ENCODE measurements at regions not wholly inside any gene's neighbourhood (a gene's known extent, or its start where the extent isn't known, plus 50 kb on each side); places are given as distances from the start of the nearest gene placed in this dataset.

DNA sequence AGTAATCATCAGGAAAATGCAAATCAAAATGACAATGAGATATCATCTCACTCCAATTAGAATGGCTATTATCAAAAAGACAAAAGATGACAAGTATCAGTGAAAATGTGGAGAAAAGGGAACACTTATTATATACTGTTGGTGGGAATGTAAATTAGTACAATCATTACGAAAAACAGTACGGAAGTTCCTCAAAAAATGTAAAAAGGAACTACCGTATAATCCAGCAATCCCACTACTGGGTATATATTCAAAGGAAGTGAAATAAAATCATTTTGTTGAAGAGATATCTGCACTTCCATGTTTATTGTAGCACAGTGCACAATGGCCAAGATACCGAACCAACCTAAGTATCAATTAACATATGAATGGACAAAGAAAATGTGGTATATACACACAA lies 52.4 kb upstream of the TEX51 start:
- TF ChIP-seq, protein P1, sequence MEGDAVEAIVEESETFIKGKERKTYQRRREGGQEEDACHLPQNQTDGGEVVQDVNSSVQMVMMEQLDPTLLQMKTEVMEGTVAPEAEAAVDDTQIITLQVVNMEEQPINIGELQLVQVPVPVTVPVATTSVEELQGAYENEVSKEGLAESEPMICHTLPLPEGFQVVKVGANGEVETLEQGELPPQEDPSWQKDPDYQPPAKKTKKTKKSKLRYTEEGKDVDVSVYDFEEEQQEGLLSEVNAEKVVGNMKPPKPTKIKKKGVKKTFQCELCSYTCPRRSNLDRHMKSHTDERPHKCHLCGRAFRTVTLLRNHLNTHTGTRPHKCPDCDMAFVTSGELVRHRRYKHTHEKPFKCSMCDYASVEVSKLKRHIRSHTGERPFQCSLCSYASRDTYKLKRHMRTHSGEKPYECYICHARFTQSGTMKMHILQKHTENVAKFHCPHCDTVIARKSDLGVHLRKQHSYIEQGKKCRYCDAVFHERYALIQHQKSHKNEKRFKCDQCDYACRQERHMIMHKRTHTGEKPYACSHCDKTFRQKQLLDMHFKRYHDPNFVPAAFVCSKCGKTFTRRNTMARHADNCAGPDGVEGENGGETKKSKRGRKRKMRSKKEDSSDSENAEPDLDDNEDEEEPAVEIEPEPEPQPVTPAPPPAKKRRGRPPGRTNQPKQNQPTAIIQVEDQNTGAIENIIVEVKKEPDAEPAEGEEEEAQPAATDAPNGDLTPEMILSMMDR (IDR thresholded peaks at IDR 0.05): no peak
- TF ChIP-seq EP300 (IDR thresholded peaks at IDR 0.05): no peak
- no peak for TF ChIP-seq POLR2A (IDR thresholded peaks at IDR 0.05)
